ENCODE measurements at regions not wholly inside any gene's neighbourhood (a gene's known extent, or its start where the extent isn't known, plus 50 kb on each side); places are given as distances from the start of the nearest gene placed in this dataset.
A peak's percentile ranks its signal among the peaks of the same experiment; 100 is the strongest.

- DNase-seq (ENCODE audit: low read depth, low spot score): no peak
These were observed 208.2 kb upstream of the INHBA start for GRCh38 chr7:41910940-41911600.

GRCh38 chr7:41907444-41907843 is 204.6 kb upstream of the INHBA start:
- DNase-seq (ENCODE audit: low read depth, low spot score): no peak

GRCh38 chr7:41900532-41900931 is 197.6 kb upstream of the INHBA start:
- DNase-seq (ENCODE audit: low read depth, low spot score): no peak

- no peak for DNase-seq (ENCODE audit: low read depth, low spot score)
These were observed 197.0 kb upstream of the INHBA start for GRCh38 chr7:41899823-41900433.

GRCh38 chr7:41893656-41894055 is 190.8 kb upstream of the INHBA start:
- no peak for DNase-seq (ENCODE audit: low read depth, low spot score)

DNA sequence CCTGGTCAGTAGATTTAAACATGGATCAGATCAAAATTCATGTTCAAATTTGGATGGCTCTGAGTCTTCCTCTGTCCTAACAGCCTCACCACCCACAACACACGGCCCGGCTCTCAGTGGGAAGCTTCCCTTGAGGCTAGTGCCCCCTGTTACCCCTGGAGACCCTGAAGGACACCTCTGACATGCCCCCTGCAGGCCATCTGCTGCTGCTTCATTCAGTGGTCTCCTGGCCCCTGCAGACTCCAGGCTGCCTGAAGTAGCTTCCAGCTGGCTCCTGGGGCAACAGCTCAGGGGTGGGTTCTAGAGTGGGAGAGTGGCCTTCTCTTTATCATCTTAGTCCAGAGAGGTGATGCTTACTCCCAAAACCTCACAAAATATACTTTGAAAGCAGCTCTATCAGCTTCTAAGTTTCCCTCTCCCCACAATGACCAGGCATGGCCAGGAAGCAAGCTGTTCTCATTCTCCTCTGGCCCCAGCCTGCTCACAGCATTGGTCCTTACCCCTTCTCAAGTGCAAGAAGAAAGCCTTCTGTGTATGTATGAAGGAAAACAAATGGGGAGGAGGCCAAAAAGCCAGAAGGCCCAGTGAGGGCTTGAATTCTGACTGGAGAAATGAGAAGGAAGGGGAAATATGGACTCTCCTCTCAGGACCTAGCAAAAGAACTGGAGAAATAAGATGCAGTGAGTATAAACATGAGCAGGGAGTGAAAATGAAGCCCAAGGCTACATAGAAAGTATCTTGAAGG is 189.6 kb upstream of the INHBA start:
- no peak for DNase-seq (ENCODE audit: low read depth, low spot score)

DNA sequence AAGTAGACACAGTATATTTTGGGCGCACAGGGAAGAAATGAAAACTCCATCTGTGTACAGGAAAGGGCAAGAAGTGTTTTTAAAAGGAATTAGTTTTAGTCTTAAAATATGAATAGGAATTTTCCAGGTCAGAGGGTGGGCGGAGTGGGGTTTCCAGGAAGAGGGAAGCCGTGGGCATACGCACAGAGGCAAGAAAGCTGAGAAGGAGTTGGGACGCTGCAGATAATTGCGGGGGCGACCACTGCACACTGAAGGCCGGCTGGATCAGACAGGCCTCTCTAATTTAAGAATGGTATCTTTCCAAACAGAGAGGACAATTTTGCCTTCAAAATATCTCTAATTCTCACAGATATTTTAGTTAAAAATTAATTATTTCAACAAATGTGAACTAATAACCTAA is 189.1 kb upstream of the INHBA start:
- DNase-seq (ENCODE audit: low read depth, low spot score): no peak

DNA sequence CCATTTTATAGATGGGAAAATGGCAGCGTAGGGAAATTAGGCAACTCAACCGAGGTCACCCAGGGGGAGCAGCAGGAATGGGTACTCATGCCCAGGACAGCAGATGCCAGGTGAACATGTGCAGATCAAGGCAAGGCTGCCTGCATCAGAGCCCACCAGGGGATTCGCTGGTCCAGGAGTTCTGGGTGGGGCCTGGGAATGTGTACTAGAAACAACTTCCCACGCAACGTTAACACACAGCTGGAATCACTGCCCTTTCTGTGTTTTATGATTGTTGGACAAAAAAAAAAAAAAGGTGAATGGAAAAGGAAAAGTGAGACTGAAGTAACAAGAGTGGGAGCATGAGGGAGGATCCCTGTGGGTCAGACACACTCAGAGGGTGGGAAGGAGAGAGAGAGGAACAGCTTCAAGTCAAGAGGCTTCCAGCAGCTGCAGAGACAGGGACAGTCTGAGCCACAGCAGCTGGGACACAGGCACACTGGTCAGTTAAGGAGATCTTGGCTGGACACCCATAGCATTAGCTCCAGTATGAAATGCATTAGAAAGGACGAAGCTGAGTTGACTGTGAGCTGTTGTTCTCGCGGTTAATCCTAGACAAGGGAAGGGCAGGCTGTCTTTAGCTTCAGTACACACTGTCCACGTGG is 187.9 kb upstream of the INHBA start:
- DNase-seq (ENCODE audit: low read depth, low spot score): no peak

- DNase-seq (ENCODE audit: low read depth, low spot score): no peak
These were observed 186.6 kb upstream of the INHBA start for GRCh38 chr7:41889472-41889871.

- DNase-seq (ENCODE audit: low read depth, low spot score): no peak
These were observed 186.2 kb upstream of the INHBA start for GRCh38 chr7:41889040-41889439.

GRCh38 chr7:41887416-41887815 is 184.5 kb upstream of the INHBA start:
- no peak for DNase-seq (ENCODE audit: low read depth, low spot score)

- no peak for DNase-seq (ENCODE audit: low read depth, low spot score)
These were observed 184.0 kb upstream of the INHBA start for GRCh38 chr7:41886901-41887311.

DNA sequence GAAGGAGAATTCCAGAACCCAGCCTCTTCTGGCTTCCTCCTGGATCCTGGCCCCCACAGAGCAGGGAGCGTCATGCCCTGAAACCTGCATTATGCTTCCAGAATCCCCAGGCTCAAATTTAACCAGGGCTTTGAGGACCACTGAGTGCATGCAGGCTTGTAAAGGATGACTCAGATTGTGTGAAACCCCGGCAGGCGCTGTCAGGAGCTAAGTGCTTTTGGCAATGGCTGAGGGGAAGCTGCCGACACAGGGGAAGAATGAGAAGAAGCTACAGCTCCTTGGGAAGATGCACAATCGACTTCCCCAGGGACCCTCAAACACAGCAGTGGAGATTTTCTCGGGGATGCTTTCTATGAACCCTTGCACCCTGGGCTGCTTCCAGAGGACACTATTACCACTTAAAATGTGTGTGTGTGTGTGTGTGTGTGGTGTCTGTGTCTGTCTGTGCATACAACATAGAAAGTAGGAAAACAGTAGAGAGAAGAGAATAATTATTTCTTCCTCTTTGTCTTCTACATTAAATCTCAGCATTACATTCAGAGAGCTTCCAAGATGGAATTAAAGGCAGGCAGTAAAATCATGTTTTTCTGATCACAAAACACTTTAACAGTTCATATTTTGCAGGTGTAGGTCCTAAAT is 183.5 kb upstream of the INHBA start:
- DNase-seq (ENCODE audit: low read depth, low spot score): no peak

DNA sequence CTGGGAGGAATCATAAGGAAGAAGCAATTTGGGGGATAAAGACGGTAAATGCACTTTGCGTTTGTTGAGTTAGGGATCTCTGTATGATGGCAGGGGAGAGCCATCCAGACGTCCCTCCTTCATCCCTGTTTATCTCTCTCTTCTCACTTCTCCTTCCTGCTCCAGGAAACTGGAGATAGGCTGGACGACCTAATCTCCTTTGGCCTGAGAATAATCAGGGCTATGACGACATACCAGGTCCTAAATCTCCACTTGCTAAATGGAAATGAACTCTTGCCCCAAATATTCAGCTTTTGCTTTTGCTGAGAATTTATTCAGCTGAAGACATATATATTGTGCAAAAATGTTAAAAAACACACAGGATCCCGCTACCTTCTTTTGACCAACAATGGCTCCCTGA is 182.9 kb upstream of the INHBA start:
- DNase-seq (ENCODE audit: low read depth, low spot score): no peak

GRCh38 chr7:41885078-41885477 is 182.2 kb upstream of the INHBA start:
- no peak for DNase-seq (ENCODE audit: low read depth, low spot score)

GRCh38 chr7:41882745-41883420 is 180.0 kb upstream of the INHBA start:
- DNase-seq (ENCODE audit: low read depth, low spot score): no peak

GRCh38 chr7:41882256-41882655 is 179.4 kb upstream of the INHBA start:
- no peak for DNase-seq (ENCODE audit: low read depth, low spot score)

- DNase-seq (ENCODE audit: low read depth, low spot score): peak; percentile 66
These were observed 178.6 kb upstream of the INHBA start for GRCh38 chr7:41881331-41882130.

GRCh38 chr7:41880107-41880506 is 177.2 kb upstream of the INHBA start:
- no peak for DNase-seq (ENCODE audit: low read depth, low spot score)

DNA sequence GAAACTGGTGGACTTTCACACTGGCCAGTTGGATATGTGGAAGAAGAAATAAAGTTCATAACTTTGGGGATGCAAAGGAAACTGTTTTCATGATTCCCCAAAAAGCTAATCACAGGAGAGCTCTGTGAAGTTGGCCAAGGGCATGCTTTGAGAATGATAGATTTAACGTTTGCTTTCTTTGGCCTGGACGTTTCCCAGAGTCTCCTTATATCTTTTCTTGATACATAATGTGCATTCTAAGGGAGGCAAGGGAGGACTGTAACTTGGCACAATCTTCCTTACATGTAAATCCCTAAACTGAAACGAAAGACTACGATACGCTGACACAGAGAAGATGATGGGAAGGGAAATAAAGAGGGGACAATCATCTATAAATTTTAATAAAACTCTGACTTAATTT is 176.5 kb upstream of the INHBA start:
- DNase-seq (ENCODE audit: low read depth, low spot score): no peak
